Trophoblast cell (in vitro differentiated cells and primary cell): ENCODE measurements at regions not wholly inside any gene's neighbourhood (a gene's known extent, or its start where the extent isn't known, plus 50 kb on each side); places are given as distances from the start of the nearest gene placed in this dataset.

Experiments used
- DNase-seq, 2 donors: peaks; one replicate each; pipeline ENCODE4 v3.0.0-alpha.2; 2016
- H2AFZ ChIP-seq: 2 replicates; pipeline ENCODE4 v1.6.1; 2013; ENCODE audit warnings: low read length, moderate library complexity, mild to moderate bottlenecking; ENCODE audit not compliant: insufficient read depth, poor library complexity
- H2AK5ac ChIP-seq: 2 replicates; pipeline ENCODE4 v1.6.1; 2013; ENCODE audit warnings: mild to moderate bottlenecking, low read length
- H2BK120ac ChIP-seq: 2 replicates; pipeline ENCODE4 v1.6.1; 2013; ENCODE audit warnings: low read length, mild to moderate bottlenecking, moderate library complexity; ENCODE audit not compliant: insufficient read depth, poor library complexity
- H2BK12ac ChIP-seq: 2 replicates; pipeline ENCODE4 v1.6.1; 2013; ENCODE audit warnings: mild to moderate bottlenecking, low read length, moderate library complexity
- H2BK5ac ChIP-seq: 2 replicates; pipeline ENCODE4 v1.6.1; 2013; ENCODE audit warnings: low read length, low read depth, moderate library complexity, mild to moderate bottlenecking; ENCODE audit not compliant: poor library complexity
- H3K14ac ChIP-seq: 2 replicates; pipeline ENCODE4 v1.6.1; 2013; ENCODE audit warnings: mild to moderate bottlenecking, low read length
- H3K18ac ChIP-seq: 2 replicates; pipeline ENCODE4 v1.6.1; 2013; ENCODE audit warnings: mild to moderate bottlenecking, low read length
- H3K23ac ChIP-seq: 2 replicates; pipeline ENCODE4 v1.6.1; 2013; ENCODE audit warnings: low read length
- H3K27ac ChIP-seq: 2 replicates; pipeline ENCODE4 v1.5.1; 2013; ENCODE audit warnings: low read depth, mild to moderate bottlenecking, inconsistent platforms, low read length, moderate library complexity
- H3K27me3 ChIP-seq: 2 replicates; pipeline ENCODE4 v1.6.1; 2013; ENCODE audit warnings: inconsistent platforms, mild to moderate bottlenecking, low read length, moderate library complexity; ENCODE audit not compliant: insufficient read depth
- H3K36me3 ChIP-seq, 2 experiments: 1 replicate in 1 of 2; 2 replicates in 1 of 2; pipeline ENCODE4 v1.6.1; 2013; ENCODE audit warnings: low read length in 2 of 2, mild to moderate bottlenecking in 2 of 2, moderate library complexity in 1 of 2; ENCODE audit not compliant: insufficient read depth in 2 of 2, control insufficient read depth in 1 of 2
- H3K4ac ChIP-seq: 2 replicates; pipeline ENCODE4 v1.6.1; 2013; ENCODE audit warnings: low read depth, mild to moderate bottlenecking, low read length, moderate library complexity
- H3K4me1 ChIP-seq, 2 experiments: 1 replicate in 1 of 2; 2 replicates in 1 of 2; pipeline ENCODE4 v1.6.1; 2013; ENCODE audit warnings: low read length in 2 of 2, mild to moderate bottlenecking in 2 of 2, moderate library complexity in 1 of 2; ENCODE audit not compliant: insufficient read depth in 2 of 2, control insufficient read depth in 1 of 2
- H3K4me2 ChIP-seq: 2 replicates; pipeline ENCODE4 v1.6.1; 2013; ENCODE audit warnings: inconsistent platforms, mild to moderate bottlenecking, low read length, moderate library complexity
- H3K4me3 ChIP-seq: 2 replicates; pipeline ENCODE4 v1.5.1; 2013; ENCODE audit warnings: mild to moderate bottlenecking, low read depth, low read length, inconsistent platforms
- H3K79me1 ChIP-seq: one replicate; pipeline ENCODE4 v1.6.1; 2013; ENCODE audit warnings: low read length
- H3K79me2 ChIP-seq: 2 replicates; pipeline ENCODE4 v1.6.1; 2013; ENCODE audit warnings: low read length, mild to moderate bottlenecking; ENCODE audit not compliant: control insufficient read depth, insufficient read depth, poor library complexity
- H3K9ac ChIP-seq: 2 replicates; pipeline ENCODE4 v1.6.1; 2013; ENCODE audit warnings: mild to moderate bottlenecking, low read length
- H3K9me3 ChIP-seq: 2 replicates; pipeline ENCODE4 v1.6.1; 2013; ENCODE audit warnings: low read depth, mild to moderate bottlenecking, control low read depth, inconsistent platforms, low read length; ENCODE audit not compliant: insufficient read depth
- H4K12ac ChIP-seq: 2 replicates; pipeline ENCODE4 v1.6.1; 2013; ENCODE audit warnings: low read depth, mild to moderate bottlenecking, low read length, moderate library complexity
- H4K8ac ChIP-seq: 2 replicates; pipeline ENCODE4 v1.6.1; 2013; ENCODE audit warnings: low read depth, mild to moderate bottlenecking, low read length, moderate library complexity
- H4K91ac ChIP-seq: one replicate; pipeline ENCODE4 v1.6.1; 2013; ENCODE audit warnings: low read depth, mild to moderate bottlenecking, low read length, moderate library complexity
- WGBS: extraction: QIAGEN DNeasy Blood & Tissue Kit; methylation state at CpG from one replicate; pipeline ENCODE4 v1.1.7; 2013; ENCODE audit warnings: missing lambda C conversion rate; ENCODE audit not compliant: insufficient read length, insufficient coverage; ENCODE audit errors: extremely low coverage; 5-methylcytosine and 5-hydroxymethylcytosine counted together

GRCh38 chr12:21073822-21074460 lies 57.1 kb upstream of the SLCO1B1 start:
- H3K9me3 ChIP-seq: no peaks in the 10 kb centered on the region
- DNase-seq: peak in 1 of 2 donors; percentile 0
- no peak overlapping the region for H2AFZ ChIP-seq
- H3K4ac ChIP-seq: no peak overlapping the region
- no peak overlapping the region for H3K4me3 ChIP-seq
- no peak overlapping the region for H4K91ac ChIP-seq
- H3K79me2 ChIP-seq: no peaks in the 10 kb centered on the region
- H3K9ac ChIP-seq: no peak overlapping the region
- H3K23ac ChIP-seq: no peak overlapping the region
- H4K12ac ChIP-seq: no peak overlapping the region
- no peak overlapping the region for H3K18ac ChIP-seq
- H3K4me1 ChIP-seq: no peaks in the 10 kb centered on the region
- H3K27me3 ChIP-seq: no peaks in the 10 kb centered on the region
- H3K4me2 ChIP-seq: no peak overlapping the region
- H3K27ac ChIP-seq: no peak overlapping the region
- H2BK5ac ChIP-seq: no peak overlapping the region
- no CpG with 5 or more reads among the region's 9 CpGs for WGBS
- no peak overlapping the region for H3K14ac ChIP-seq
- no peak overlapping the region for H2BK12ac ChIP-seq
- H4K8ac ChIP-seq: no peak overlapping the region
- H2AK5ac ChIP-seq: no peak overlapping the region
- no peaks in the 10 kb centered on the region for H3K36me3 ChIP-seq
- no peaks in the 10 kb centered on the region for H3K79me1 ChIP-seq
- H2BK120ac ChIP-seq: no peak overlapping the region
